LNCAP (cell line): ENCODE measurements at regions not wholly inside any gene's neighbourhood (a gene's known extent, or its start where the extent isn't known, plus 50 kb on each side); places are given as distances from the start of the nearest gene placed in this dataset.

Experiments used
- TF ChIP-seq, protein P1 (sequence below): fragments of 450-650 bp; IDR thresholded peaks from 2 replicates; pipeline ENCODE4 v1.5.1; 2017; ENCODE audit warnings: mild to moderate bottlenecking

DNA sequence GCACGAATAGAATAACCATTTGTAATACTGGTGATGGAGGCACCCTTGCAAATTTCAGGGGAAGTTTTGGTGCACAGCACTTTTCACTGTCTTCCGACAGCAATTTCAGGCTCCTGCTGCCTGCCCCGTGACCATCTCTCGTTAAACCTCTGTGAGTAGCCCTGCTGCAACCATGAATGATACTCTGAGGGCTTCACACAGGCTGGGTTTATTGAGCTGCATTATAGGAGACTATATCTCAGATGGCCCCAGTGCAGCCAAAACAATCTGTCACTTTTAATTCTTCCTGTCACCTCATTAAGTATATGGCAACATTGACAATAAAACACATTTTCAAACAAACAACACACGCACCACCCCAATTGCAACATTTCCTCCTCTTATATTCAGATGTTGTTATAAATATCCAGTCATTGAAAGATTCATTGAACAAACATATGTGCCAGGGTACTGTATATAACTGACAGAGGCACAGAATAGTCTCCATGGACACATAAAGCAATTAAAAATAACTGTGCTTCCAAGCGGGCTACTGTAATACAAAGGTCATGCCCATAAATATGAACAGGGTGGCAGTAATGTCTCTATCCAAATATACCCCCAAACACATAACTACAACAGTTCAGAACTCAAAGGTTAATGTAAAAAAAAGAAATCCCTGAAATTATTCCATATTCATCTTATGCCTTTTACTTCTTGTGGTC is 477.0 kb downstream of the GBA3 start:
- TF ChIP-seq, protein P1, sequence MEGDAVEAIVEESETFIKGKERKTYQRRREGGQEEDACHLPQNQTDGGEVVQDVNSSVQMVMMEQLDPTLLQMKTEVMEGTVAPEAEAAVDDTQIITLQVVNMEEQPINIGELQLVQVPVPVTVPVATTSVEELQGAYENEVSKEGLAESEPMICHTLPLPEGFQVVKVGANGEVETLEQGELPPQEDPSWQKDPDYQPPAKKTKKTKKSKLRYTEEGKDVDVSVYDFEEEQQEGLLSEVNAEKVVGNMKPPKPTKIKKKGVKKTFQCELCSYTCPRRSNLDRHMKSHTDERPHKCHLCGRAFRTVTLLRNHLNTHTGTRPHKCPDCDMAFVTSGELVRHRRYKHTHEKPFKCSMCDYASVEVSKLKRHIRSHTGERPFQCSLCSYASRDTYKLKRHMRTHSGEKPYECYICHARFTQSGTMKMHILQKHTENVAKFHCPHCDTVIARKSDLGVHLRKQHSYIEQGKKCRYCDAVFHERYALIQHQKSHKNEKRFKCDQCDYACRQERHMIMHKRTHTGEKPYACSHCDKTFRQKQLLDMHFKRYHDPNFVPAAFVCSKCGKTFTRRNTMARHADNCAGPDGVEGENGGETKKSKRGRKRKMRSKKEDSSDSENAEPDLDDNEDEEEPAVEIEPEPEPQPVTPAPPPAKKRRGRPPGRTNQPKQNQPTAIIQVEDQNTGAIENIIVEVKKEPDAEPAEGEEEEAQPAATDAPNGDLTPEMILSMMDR = no peak

DNA sequence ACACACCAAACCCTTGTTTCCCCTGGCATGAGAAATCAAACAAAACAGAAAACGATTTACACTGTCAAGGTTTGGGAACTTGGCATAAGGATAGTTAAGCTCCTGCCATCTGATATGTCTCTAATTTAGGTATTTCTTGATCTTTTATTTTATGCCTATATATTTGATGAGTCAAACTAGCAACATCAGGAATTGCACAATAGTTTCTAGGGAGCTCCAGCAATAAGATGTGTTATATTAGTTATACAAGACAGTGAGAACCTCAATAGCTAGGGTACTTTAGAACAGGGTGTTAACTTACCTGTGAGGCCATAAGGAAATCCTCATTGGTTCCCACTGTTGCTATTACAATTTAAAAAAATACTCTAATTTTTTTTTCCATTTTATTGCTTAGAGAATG is 474.2 kb downstream of the GBA3 start:
- TF ChIP-seq, protein P1 = no peak

DNA sequence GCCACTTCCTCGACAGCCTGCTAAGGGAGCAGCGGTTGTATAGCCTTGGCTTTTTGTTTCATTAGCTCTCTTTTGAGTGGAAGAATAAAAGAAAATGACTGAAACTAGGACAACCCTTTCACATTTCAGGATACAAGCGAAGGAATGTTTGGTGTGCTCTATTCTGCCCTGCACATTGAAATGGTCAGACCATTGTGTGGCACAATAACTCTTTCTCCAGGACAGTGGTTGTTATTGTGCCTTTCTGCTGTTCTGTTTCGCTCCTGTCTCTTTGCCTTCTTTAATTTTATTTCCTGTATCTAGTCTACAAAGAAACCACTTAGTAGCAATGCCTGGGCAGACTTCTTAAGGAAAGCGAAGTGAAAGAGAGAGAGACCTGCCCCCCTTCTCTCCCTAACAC is 473.7 kb downstream of the GBA3 start:
- TF ChIP-seq, protein P1 = no peak

DNA sequence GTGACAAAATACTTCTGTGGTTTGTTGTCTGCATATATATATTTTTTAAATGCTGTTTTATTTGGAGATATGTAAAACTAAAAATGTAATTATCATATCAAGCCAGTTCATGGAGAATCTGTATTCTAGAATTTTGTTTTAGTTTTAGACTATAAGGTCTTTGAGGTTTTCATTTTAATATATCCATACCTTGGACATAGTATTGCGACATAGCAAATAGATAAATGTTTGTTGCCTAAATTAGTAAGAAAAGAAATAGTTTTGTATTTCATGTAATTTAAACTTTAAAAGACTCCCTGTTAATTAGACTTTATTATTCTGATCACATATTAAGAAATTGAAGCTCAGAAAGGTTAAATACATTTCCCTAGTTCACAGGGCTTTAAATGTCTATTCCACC is 472.9 kb downstream of the GBA3 start:
- TF ChIP-seq, protein P1 = no peak

DNA sequence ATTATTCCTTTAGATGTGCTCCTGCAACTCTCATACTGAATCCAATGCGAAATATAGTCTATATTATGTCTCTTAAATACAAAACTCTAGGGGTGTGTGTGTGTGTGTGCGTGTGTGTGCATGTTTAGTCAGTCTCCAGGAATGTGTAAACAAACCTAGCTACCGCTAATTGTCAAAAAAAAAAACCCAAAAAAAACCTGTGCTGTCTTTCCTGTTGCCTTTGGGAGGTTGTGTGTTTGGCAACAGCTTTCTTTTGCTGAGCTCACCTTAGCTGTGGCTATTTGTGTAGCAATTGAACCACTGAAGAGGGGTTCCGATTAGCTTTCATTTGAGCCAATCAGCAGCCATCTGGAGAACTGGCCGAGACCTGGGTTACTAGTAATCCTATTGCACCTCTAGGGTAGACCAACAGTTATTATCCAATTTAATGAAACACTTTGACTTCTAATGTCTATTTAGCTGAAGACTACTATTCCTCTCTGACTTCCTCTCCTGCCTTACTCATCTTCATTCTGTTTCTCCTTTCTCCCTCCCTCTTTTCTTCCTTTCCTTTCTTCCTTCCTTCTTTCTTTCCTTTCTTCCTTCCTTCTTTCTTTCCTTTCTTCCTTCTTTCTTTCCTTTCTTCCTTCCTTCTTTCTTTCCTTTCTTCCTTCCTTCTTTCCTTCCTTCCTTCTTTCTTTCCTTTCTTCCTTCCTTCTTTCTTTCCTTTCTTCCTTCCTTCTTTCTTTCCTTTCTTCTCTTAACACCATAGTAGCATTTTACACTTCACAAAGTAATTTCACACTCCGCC is 471.1 kb downstream of the GBA3 start:
- TF ChIP-seq, protein P1 = no peak

DNA sequence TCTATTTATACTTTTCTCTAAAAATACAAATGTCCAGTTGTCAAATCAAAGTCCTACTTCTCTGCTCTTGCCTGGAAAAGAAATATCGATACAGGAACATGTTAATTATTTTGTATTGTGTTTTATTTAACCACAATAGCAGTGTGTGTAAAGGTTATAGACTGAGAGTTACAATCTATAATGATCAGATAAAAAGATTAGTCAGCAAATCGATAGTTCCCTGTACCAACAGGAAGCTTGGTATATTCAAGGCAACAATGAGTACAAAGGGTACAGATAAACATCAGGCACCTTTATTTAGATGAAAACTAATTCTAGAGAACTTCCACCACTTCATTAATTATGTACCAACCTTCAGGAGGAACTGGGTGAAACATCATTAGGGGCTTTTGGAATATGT is 469.5 kb downstream of the GBA3 start:
- TF ChIP-seq, protein P1 = no peak

DNA sequence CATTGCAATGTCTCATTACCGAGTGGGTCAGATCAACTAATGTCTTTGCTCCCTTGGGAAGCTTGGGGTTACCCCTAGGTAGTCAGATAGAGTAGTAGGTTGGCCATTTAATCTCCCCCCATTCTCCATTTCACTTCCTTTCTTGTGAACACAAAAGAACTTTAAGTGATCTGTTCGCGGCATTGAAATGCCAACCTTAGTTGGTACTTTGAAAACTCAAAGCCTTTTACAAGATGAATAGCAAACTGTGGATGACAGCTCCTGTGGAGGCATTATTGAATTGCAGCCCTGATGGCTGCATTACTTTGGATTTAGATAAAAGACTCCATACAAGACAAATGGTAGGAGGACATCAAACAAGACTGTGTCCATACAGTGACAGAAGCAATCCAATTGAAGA is 469.1 kb downstream of the GBA3 start:
- TF ChIP-seq, protein P1 = no peak
